K562 (cell line): ENCODE measurements at regions not wholly inside any gene's neighbourhood (a gene's known extent, or its start where the extent isn't known, plus 50 kb on each side); places are given as distances from the start of the nearest gene placed in this dataset.

Experiments used
- BACH1 ChIP-seq: fragments of 200-800 bp; sonication (Bioruptor generic); IDR thresholded peaks from 2 replicates; pipeline ENCODE4 v1.6.1; 2016; ENCODE audit warnings: missing genetic modification characterization, missing compliant biosample characterization
- BRCA1 ChIP-seq, 2 experiments: fragments of 450-650 bp in 1 of 2; sonication (generic) in 1 of 2; formaldehyde crosslinking in 1 of 2; IDR thresholded peaks; 2 replicates each; pipeline versions ENCODE4 v1.5.0 to v1.6.1; 2017 to 2020; ENCODE audit warnings: mild to moderate bottlenecking in 1 of 2, missing genetic modification reagents in 1 of 2
- GTF2A2 ChIP-seq: IDR thresholded peaks from 2 replicates; pipeline ENCODE4 v1.6.1; 2016; ENCODE audit warnings: mild to moderate bottlenecking, missing genetic modification characterization, missing compliant biosample characterization
- HDAC8 ChIP-seq: fragments of 450-650 bp; IDR thresholded peaks from 2 replicates; pipeline ENCODE4 v1.6.1; 2016; ENCODE audit warnings: mild to moderate bottlenecking, missing genetic modification characterization, moderate library complexity, missing compliant biosample characterization
- KAT2B ChIP-seq: IDR thresholded peaks from one replicate; pipeline ENCODE4 v1.6.1; 2012; ENCODE audit warnings: low read depth, mild to moderate bottlenecking, control low read depth, inconsistent platforms, low read length, moderate library complexity
- SNRNP70 ChIP-seq: fragments of 200-400 bp; formaldehyde crosslinking; optimal IDR thresholded peaks from 2 replicates; pipeline ENCODE3; 2017; ENCODE audit warnings: low read depth, low read length
- SP1 ChIP-seq: sonication (generic); formaldehyde crosslinking; IDR thresholded peaks from 2 replicates; pipeline ENCODE4 v1.8.1; 2022; ENCODE audit warnings: mild to moderate bottlenecking, missing genetic modification reagents
- STAT6 ChIP-seq: sonication (generic); formaldehyde crosslinking; IDR thresholded peaks from 2 replicates; pipeline ENCODE4 v1.8.1; 2023; ENCODE audit warnings: mild to moderate bottlenecking, missing genetic modification reagents
- TCFL5 ChIP-seq: fragments of 250-450 bp; sonication (Bioruptor Pico); conservative IDR thresholded peaks from 2 replicates; pipeline ENCODE4 v1.6.1; 2021; ENCODE audit warnings: mild to moderate bottlenecking, moderate library complexity, matching md5 sums
- TEAD2 ChIP-seq: fragments of 450-650 bp; IDR thresholded peaks from 2 replicates; pipeline ENCODE4 v1.6.1; 2016; ENCODE audit warnings: missing genetic modification characterization, control low read depth, missing compliant biosample characterization
- U2AF2 ChIP-seq: fragments of 200-400 bp; formaldehyde crosslinking; optimal IDR thresholded peaks from 2 replicates; pipeline ENCODE3; 2017; ENCODE audit warnings: low read depth, mild to moderate bottlenecking, low read length
- XRCC4 ChIP-seq: IDR thresholded peaks from one replicate; pipeline ENCODE4 v1.6.1; 2011; ENCODE audit not compliant: insufficient read depth, insufficient read length; ENCODE audit errors: extremely low read depth
- ZFP36 ChIP-seq: fragments of 150-350 bp; IDR thresholded peaks from 2 replicates; pipeline ENCODE4 v1.6.1; 2018; ENCODE audit warnings: low read length, low read depth; ENCODE audit not compliant: partially characterized antibody
- ZNF146 ChIP-seq: IDR thresholded peaks from one replicate; pipeline ENCODE4 v1.6.1; 2018; ENCODE audit warnings: missing compliant biosample characterization; ENCODE audit not compliant: unreplicated experiment
- ZNF41 ChIP-seq: fragments of 250-450 bp; sonication (Bioruptor Pico); conservative IDR thresholded peaks from 2 replicates; pipeline ENCODE4 v1.4.0; 2020; ENCODE audit warnings: mild to moderate bottlenecking
- ZNF79 ChIP-seq: fragments of 250-450 bp; sonication (Bioruptor Pico); IDR thresholded peaks from 2 replicates; pipeline ENCODE4 v1.4.0; 2020; ENCODE audit warnings: low read depth, mild to moderate bottlenecking, moderate library complexity
- TF ChIP-seq, protein P1 (sequence below): sonication (generic); formaldehyde crosslinking; IDR thresholded peaks from 2 replicates; pipeline ENCODE4 v1.9.0; 2022; ENCODE audit warnings: mild to moderate bottlenecking, missing genetic modification reagents
- TF ChIP-seq, protein P2 (sequence below): sonication (generic); formaldehyde crosslinking; IDR thresholded peaks from 2 replicates; pipeline ENCODE4 v1.8.0; 2022; ENCODE audit warnings: missing genetic modification reagents, mild to moderate bottlenecking, borderline replicate concordance
- TF ChIP-seq, protein P3 (sequence below): sonication (generic); formaldehyde crosslinking; IDR thresholded peaks from 2 replicates; pipeline ENCODE4 v1.8.1; 2023; ENCODE audit warnings: mild to moderate bottlenecking, missing genetic modification reagents
- TF ChIP-seq, protein P4 (sequence below): sonication (generic); formaldehyde crosslinking; IDR thresholded peaks from 2 replicates; pipeline ENCODE4 v1.8.0; 2023; ENCODE audit warnings: mild to moderate bottlenecking, missing genetic modification reagents

- TF ChIP-seq, protein P1, sequence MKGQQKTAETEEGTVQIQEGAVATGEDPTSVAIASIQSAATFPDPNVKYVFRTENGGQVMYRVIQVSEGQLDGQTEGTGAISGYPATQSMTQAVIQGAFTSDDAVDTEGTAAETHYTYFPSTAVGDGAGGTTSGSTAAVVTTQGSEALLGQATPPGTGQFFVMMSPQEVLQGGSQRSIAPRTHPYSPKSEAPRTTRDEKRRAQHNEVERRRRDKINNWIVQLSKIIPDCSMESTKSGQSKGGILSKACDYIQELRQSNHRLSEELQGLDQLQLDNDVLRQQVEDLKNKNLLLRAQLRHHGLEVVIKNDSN (CRISPR knock-in tag) = peak; percentile 62
- TF ChIP-seq TEAD2 = no peak
- TF ChIP-seq U2AF2 = no peak
- TF ChIP-seq, protein P2, sequence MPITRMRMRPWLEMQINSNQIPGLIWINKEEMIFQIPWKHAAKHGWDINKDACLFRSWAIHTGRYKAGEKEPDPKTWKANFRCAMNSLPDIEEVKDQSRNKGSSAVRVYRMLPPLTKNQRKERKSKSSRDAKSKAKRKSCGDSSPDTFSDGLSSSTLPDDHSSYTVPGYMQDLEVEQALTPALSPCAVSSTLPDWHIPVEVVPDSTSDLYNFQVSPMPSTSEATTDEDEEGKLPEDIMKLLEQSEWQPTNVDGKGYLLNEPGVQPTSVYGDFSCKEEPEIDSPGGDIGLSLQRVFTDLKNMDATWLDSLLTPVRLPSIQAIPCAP (CRISPR knock-in tag) = peak; percentile 75; the same call in 1 of the 2 replicates
- peak; percentile 78 for TF ChIP-seq HDAC8
- TF ChIP-seq, protein P3, sequence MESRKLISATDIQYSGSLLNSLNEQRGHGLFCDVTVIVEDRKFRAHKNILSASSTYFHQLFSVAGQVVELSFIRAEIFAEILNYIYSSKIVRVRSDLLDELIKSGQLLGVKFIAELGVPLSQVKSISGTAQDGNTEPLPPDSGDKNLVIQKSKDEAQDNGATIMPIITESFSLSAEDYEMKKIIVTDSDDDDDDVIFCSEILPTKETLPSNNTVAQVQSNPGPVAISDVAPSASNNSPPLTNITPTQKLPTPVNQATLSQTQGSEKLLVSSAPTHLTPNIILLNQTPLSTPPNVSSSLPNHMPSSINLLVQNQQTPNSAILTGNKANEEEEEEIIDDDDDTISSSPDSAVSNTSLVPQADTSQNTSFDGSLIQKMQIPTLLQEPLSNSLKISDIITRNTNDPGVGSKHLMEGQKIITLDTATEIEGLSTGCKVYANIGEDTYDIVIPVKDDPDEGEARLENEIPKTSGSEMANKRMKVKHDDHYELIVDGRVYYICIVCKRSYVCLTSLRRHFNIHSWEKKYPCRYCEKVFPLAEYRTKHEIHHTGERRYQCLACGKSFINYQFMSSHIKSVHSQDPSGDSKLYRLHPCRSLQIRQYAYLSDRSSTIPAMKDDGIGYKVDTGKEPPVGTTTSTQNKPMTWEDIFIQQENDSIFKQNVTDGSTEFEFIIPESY = peak; percentile 84
- peak; percentile 81 for TF ChIP-seq SP1 (CRISPR knock-in tag)
- peak; percentile 98 for TF ChIP-seq STAT6 (CRISPR knock-in tag)
- TF ChIP-seq KAT2B = no peak
- 0 out of 2 replicates have a peak, but pooled peaks have one; percentile 38 for TF ChIP-seq ZNF41 (CRISPR knock-in tag)
- TF ChIP-seq ZNF79 (CRISPR knock-in tag) = no peak
- no peak for TF ChIP-seq BRCA1 (IDR thresholded peaks at IDR 0.05)
- TF ChIP-seq BRCA1 (CRISPR knock-in tag; IDR thresholded peaks at IDR 0.05) = no peak
- no peak; the same call in 1 of the 2 replicates for TF ChIP-seq BACH1
- no peak for TF ChIP-seq ZFP36
- TF ChIP-seq GTF2A2 (tag) = peak; percentile 92
- TF ChIP-seq, protein P4, sequence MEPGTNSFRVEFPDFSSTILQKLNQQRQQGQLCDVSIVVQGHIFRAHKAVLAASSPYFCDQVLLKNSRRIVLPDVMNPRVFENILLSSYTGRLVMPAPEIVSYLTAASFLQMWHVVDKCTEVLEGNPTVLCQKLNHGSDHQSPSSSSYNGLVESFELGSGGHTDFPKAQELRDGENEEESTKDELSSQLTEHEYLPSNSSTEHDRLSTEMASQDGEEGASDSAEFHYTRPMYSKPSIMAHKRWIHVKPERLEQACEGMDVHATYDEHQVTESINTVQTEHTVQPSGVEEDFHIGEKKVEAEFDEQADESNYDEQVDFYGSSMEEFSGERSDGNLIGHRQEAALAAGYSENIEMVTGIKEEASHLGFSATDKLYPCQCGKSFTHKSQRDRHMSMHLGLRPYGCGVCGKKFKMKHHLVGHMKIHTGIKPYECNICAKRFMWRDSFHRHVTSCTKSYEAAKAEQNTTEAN (CRISPR knock-in tag) = peak; percentile 81; the same call in 1 of the 2 replicates
- TF ChIP-seq XRCC4 = no peak
- 0 out of 2 replicates have a peak, but pooled peaks have one; percentile 57 for TF ChIP-seq TCFL5 (CRISPR knock-in tag)
- no peak for TF ChIP-seq SNRNP70
- peak; percentile 35 for TF ChIP-seq ZNF146
Observed at GRCh38 chr6:27132532-27133280, 114.8 kb upstream of the PRSS16 start (continued).
